ENCODE measurements at regions not wholly inside any gene's neighbourhood (a gene's known extent, or its start where the extent isn't known, plus 50 kb on each side); places are given as distances from the start of the nearest gene placed in this dataset.

- no peak for TF ChIP-seq EZH2 (IDR thresholded peaks at IDR 0.05; ENCODE audit: insufficient read depth, low read length)
- TF ChIP-seq CTCF (IDR thresholded peaks at IDR 0.05; ENCODE audit: insufficient read depth, low read depth, low read length) = no peak
- Mint-ChIP-seq H3K9me3 (ENCODE audit: unreplicated experiment) (peaks cover 10% of the 10 kb centered on the region), H3K27me3 (ENCODE audit: low read depth, unreplicated experiment) (peaks cover 20% of the 10 kb centered on the region)
Observed at GRCh38 chr17:65290616-65291015, 153.4 kb downstream of the RGS9 start.

GRCh38 chr17:65290056-65290455 lies 152.9 kb downstream of the RGS9 start:
- no peak overlapping the region for H3K27ac ChIP-seq (ENCODE audit: low read depth, low read length)
- no peak overlapping the region for H3K4me3 Mint-ChIP-seq (ENCODE audit: unreplicated experiment)
- FAIRE-seq (no peak), DNase-seq (ENCODE audit: low read depth) (no peak)
- H3K9me3 ChIP-seq (ENCODE audit: insufficient read depth, low read depth, low read length) = no peaks in the 10 kb centered on the region
- H3K36me3 ChIP-seq (ENCODE audit: insufficient read depth, low read length) = no peaks in the 10 kb centered on the region
- H3K4me2 ChIP-seq (ENCODE audit: low read length) = no peak overlapping the region
- no peaks in the 10 kb centered on the region for H3K79me2 ChIP-seq (ENCODE audit: insufficient read depth, low read length)
- peaks cover 18% of the 10 kb centered on the region for H3K27me3 Mint-ChIP-seq (ENCODE audit: low read depth, unreplicated experiment)
- peaks cover 10% of the 10 kb centered on the region for H3K9me3 Mint-ChIP-seq (ENCODE audit: unreplicated experiment)
- H3K4me1 ChIP-seq (ENCODE audit: insufficient read depth, low read length) = peaks cover 13% of the 10 kb centered on the region
- no peak overlapping the region for H3K4me3 ChIP-seq (ENCODE audit: insufficient read depth, low read depth, low read length)
- no peak overlapping the region for H3K9ac ChIP-seq (ENCODE audit: low read length)
- H3K27me3 ChIP-seq (ENCODE audit: insufficient read depth, low read length) = no peaks in the 10 kb centered on the region
- H3K36me3 Mint-ChIP-seq (ENCODE audit: low read depth, unreplicated experiment) = no peaks in the 10 kb centered on the region
- peaks cover 22% of the 10 kb centered on the region for H3K4me1 Mint-ChIP-seq (ENCODE audit: low read depth, unreplicated experiment)
- H4K20me1 ChIP-seq (ENCODE audit: insufficient read depth, low read length) = no peaks in the 10 kb centered on the region
- TF ChIP-seq CTCF (IDR thresholded peaks at IDR 0.05; ENCODE audit: insufficient read depth, low read depth, low read length) (no peak), EZH2 (IDR thresholded peaks at IDR 0.05; ENCODE audit: insufficient read depth, low read length) (no peak)
- H3K27ac Mint-ChIP-seq (ENCODE audit: unreplicated experiment) = no peak overlapping the region
- no peak overlapping the region for H2AFZ ChIP-seq (ENCODE audit: low read depth, low read length)

More at GRCh38 chr17:65290616-65291015, 153.4 kb downstream of the RGS9 start:
- H4K20me1 ChIP-seq (ENCODE audit: insufficient read depth, low read length) = no peaks in the 10 kb centered on the region
- peaks cover 13% of the 10 kb centered on the region for H3K4me1 ChIP-seq (ENCODE audit: insufficient read depth, low read length)
- no peak overlapping the region for H3K27ac Mint-ChIP-seq (ENCODE audit: unreplicated experiment)
- H3K4me2 ChIP-seq (ENCODE audit: low read length) = no peak overlapping the region
- FAIRE-seq (no peak), DNase-seq (ENCODE audit: low read depth) (no peak)
- no peak overlapping the region for H3K27ac ChIP-seq (ENCODE audit: low read depth, low read length)
- H3K9ac ChIP-seq (ENCODE audit: low read length) = no peak overlapping the region
- no peak overlapping the region for H2AFZ ChIP-seq (ENCODE audit: low read depth, low read length)
- no peaks in the 10 kb centered on the region for H3K9me3 ChIP-seq (ENCODE audit: insufficient read depth, low read depth, low read length)
- no peaks in the 10 kb centered on the region for H3K79me2 ChIP-seq (ENCODE audit: insufficient read depth, low read length)
- H3K36me3 Mint-ChIP-seq (ENCODE audit: low read depth, unreplicated experiment) = no peaks in the 10 kb centered on the region
- H3K4me1 Mint-ChIP-seq (ENCODE audit: low read depth, unreplicated experiment) = peaks cover 22% of the 10 kb centered on the region
- H3K4me3 ChIP-seq (ENCODE audit: insufficient read depth, low read depth, low read length) = no peak overlapping the region
- H3K27me3 ChIP-seq (ENCODE audit: insufficient read depth, low read length) = no peaks in the 10 kb centered on the region
- no peak overlapping the region for H3K4me3 Mint-ChIP-seq (ENCODE audit: unreplicated experiment)
- no peaks in the 10 kb centered on the region for H3K36me3 ChIP-seq (ENCODE audit: insufficient read depth, low read length)

GRCh38 chr17:65287040-65287439 lies 149.9 kb downstream of the RGS9 start:
- no peak for TF ChIP-seq EZH2 (IDR thresholded peaks at IDR 0.05; ENCODE audit: insufficient read depth, low read length)
- TF ChIP-seq CTCF (IDR thresholded peaks at IDR 0.05; ENCODE audit: insufficient read depth, low read depth, low read length) = no peak
- no peak overlapping the region for H3K9ac ChIP-seq (ENCODE audit: low read length)
- H3K4me3 Mint-ChIP-seq (ENCODE audit: unreplicated experiment) = no peak overlapping the region
- peak overlapping the region; percentile 47 for H3K27ac Mint-ChIP-seq (ENCODE audit: unreplicated experiment)
- H2AFZ ChIP-seq (ENCODE audit: low read depth, low read length) = no peak overlapping the region
- no peaks in the 10 kb centered on the region for H4K20me1 ChIP-seq (ENCODE audit: insufficient read depth, low read length)
- H3K4me1 ChIP-seq (ENCODE audit: insufficient read depth, low read length) = peaks cover 13% of the 10 kb centered on the region
- no peaks in the 10 kb centered on the region for H3K27me3 ChIP-seq (ENCODE audit: insufficient read depth, low read length)
- H3K4me1 Mint-ChIP-seq (ENCODE audit: low read depth, unreplicated experiment) = peaks cover 20% of the 10 kb centered on the region
- FAIRE-seq (peak; percentile 37), DNase-seq (ENCODE audit: low read depth) (peak; percentile 80)
- H3K79me2 ChIP-seq (ENCODE audit: insufficient read depth, low read length) = no peaks in the 10 kb centered on the region
- H3K9me3 Mint-ChIP-seq (ENCODE audit: unreplicated experiment) = peaks cover 23% of the 10 kb centered on the region
- H3K9me3 ChIP-seq (ENCODE audit: insufficient read depth, low read depth, low read length) = no peaks in the 10 kb centered on the region
- H3K36me3 Mint-ChIP-seq (ENCODE audit: low read depth, unreplicated experiment) = no peaks in the 10 kb centered on the region
- peaks cover 2% of the 10 kb centered on the region for H3K27me3 Mint-ChIP-seq (ENCODE audit: low read depth, unreplicated experiment)
- no peak overlapping the region for H3K4me3 ChIP-seq (ENCODE audit: insufficient read depth, low read depth, low read length)
- H3K36me3 ChIP-seq (ENCODE audit: insufficient read depth, low read length) = no peaks in the 10 kb centered on the region
- no peak overlapping the region for H3K27ac ChIP-seq (ENCODE audit: low read depth, low read length)
- H3K4me2 ChIP-seq (ENCODE audit: low read length) = peak overlapping the region; percentile 57

All from astrocyte (in vitro differentiated cells and primary cell).